ENCODE measurements at regions not wholly inside any gene's neighbourhood (a gene's known extent, or its start where the extent isn't known, plus 50 kb on each side); places are given as distances from the start of the nearest gene placed in this dataset.
"Not testable (repeated sequence)": the region's sequence is repeated elsewhere in the genome, so short reads cannot be mapped to it uniquely, and the experiment has no call there.

DNA sequence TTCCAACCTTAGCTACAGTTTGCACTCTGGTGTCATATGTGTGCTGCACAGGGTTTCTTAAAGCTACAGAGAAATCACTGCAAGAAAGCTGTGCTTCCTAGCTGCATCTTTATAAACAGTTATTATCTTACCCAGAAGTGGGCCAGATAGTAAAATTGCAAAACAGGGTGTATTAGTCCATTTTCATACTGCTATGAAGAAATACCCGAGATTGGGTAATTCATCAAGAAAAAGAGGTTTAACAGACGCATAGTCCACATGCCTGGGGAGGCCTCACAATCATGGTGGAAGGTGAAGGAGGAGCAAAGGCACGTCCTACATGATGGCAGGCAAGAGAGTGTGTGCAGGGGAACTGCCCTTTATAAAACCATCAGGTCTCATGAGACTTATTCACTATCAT is 92.6 kb upstream of the AGA start:
- H3K27me3 Mint-ChIP-seq; H3K4me3 Mint-ChIP-seq; H3K36me3 Mint-ChIP-seq (ENCODE audit: insufficient read depth); H3K27ac Mint-ChIP-seq (ENCODE audit: low read depth); H3K9me3 Mint-ChIP-seq; DNase-seq (ENCODE audit: low spot score in 2 of 2); ATAC-seq (replicated peaks; ENCODE audit: extremely low read depth, poor library complexity, severe bottlenecking); H3K4me1 Mint-ChIP-seq: not testable (repeated sequence)

DNA sequence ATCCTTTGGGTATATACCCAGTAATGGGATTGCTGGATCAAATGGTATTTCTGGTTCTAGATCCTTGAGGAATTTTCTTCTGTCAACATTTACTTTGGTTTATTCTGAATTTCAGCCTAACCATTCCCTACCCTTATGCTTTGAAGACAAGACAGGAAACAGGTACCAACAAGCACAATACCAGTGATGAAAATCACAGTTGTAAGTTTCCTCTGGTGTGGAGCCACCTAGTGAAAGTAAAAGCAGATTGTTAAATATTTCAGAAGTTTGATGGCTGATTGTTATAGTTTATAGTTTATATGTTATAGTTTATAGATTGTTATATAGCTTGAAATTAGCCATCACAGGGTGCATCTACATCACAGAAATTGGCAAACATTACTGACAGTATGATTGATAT is 104.5 kb upstream of the AGA start:
- DNase-seq (ENCODE audit: low spot score in 2 of 2) (no peak), ATAC-seq (replicated peaks; ENCODE audit: extremely low read depth, poor library complexity, severe bottlenecking) (no peak)
- no peaks in the 10 kb centered on the region for H3K27me3 Mint-ChIP-seq
- no peak overlapping the region for H3K27ac Mint-ChIP-seq (ENCODE audit: low read depth)
- H3K36me3 Mint-ChIP-seq (ENCODE audit: insufficient read depth) = no peaks in the 10 kb centered on the region
- no peaks in the 10 kb centered on the region for H3K4me1 Mint-ChIP-seq
- H3K9me3 Mint-ChIP-seq = no peaks in the 10 kb centered on the region
- no peak overlapping the region for H3K4me3 Mint-ChIP-seq

DNA sequence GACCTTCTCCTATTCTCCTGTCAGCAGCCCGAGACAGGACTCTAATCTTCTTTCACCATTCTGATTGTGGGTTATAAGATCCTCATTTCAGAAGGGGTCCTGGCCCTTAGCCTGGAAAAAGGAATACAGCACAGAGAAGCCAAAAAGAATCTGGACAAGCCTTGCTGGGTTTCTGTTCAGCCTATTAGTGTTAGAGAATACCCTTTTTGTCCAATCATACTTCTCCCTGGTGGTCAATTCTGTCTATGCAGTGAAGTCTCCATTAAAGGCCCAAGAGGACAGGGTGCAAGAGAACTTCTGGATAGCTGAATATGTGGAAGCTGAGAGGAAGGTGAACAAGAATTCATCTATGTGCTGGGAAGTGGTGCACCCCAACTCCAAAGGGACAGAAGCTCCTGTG is 105.7 kb upstream of the AGA start:
- H3K9me3 Mint-ChIP-seq = no peaks in the 10 kb centered on the region
- no peaks in the 10 kb centered on the region for H3K27me3 Mint-ChIP-seq
- H3K36me3 Mint-ChIP-seq (ENCODE audit: insufficient read depth) = no peaks in the 10 kb centered on the region
- no peak overlapping the region for H3K4me3 Mint-ChIP-seq
- H3K27ac Mint-ChIP-seq (ENCODE audit: low read depth) = no peak overlapping the region
- no peaks in the 10 kb centered on the region for H3K4me1 Mint-ChIP-seq
- DNase-seq (ENCODE audit: low spot score in 2 of 2) (no peak), ATAC-seq (replicated peaks; ENCODE audit: extremely low read depth, poor library complexity, severe bottlenecking) (no peak)

DNA sequence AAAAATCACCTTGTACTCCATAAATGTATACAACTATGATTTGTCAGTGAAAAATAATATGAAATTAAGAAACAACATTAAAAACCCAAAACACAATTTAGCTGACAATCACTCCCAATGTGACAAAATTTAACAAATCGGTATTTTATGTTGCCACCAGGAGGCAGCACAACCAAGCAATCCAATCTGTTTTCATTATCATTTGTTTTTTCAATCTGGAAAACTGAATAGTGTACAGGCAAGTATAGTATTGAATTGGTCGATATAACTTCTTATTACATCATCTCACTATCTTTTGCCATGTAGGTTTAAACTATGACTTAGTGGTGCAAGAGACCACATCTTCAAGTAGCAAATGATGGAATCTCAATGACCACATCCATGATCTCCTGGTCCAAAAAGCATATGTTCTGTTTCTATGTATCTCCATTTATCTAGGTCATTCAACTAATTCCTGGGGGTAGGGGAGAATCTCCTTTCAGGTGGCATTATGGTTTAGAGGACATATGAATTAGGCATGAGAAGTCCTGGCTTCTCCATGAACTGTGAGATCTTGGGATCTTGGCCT is 112.9 kb upstream of the AGA start:
- no peaks in the 10 kb centered on the region for H3K9me3 Mint-ChIP-seq
- no peaks in the 10 kb centered on the region for H3K4me1 Mint-ChIP-seq
- H3K4me3 Mint-ChIP-seq = no peak overlapping the region
- no peaks in the 10 kb centered on the region for H3K27me3 Mint-ChIP-seq
- no peak for ATAC-seq (replicated peaks; ENCODE audit: extremely low read depth, poor library complexity, severe bottlenecking)
- no peak for DNase-seq (ENCODE audit: low spot score in 2 of 2)
- no peak overlapping the region for H3K27ac Mint-ChIP-seq (ENCODE audit: low read depth)
- H3K36me3 Mint-ChIP-seq (ENCODE audit: insufficient read depth) = no peaks in the 10 kb centered on the region

DNA sequence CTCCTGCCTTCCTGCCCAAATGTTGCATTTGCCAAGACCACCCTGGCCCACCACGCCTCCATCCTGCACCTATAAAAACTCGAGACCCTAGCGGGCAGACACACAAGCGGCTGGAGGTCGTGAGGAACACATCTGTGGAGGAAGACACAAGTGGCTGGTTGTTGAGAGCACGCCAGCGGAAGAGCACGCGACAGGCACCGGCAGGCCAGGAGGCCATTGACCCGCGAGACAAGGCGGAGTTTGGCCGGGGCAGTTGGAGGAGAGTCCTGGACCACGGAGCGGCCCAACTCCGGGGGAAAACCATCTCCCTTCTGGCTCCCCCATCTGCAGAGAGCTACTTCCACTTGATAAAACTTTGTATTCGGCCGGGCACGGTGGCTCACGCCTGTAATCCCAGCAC is 115.2 kb upstream of the AGA start:
- no peak overlapping the region for H3K27ac Mint-ChIP-seq (ENCODE audit: low read depth)
- DNase-seq (ENCODE audit: low spot score in 2 of 2) (no peak), ATAC-seq (replicated peaks; ENCODE audit: extremely low read depth, poor library complexity, severe bottlenecking) (no peak)
- no peaks in the 10 kb centered on the region for H3K27me3 Mint-ChIP-seq
- no peak overlapping the region for H3K4me3 Mint-ChIP-seq
- no peaks in the 10 kb centered on the region for H3K36me3 Mint-ChIP-seq (ENCODE audit: insufficient read depth)
- H3K4me1 Mint-ChIP-seq = no peaks in the 10 kb centered on the region
- no peaks in the 10 kb centered on the region for H3K9me3 Mint-ChIP-seq

DNA sequence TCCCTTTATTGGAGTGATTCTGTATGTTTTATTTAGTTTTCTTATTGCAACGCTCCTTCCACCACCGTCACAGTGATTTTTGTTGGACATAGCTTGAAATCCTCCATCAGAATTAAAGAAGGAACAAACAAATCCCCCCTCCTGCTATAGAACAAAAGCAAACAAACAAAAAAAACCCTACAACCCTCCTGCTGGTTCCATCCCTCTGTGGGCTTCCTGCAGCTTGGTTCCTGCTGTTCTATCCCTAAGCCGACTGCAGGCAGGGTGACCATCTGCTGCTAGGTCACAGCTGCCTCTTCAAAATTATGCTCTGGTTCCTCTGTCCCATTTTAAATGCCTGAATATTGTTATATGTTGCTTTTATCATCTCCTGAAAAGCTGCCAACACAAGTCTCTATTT is 116.8 kb upstream of the AGA start:
- ATAC-seq (replicated peaks; ENCODE audit: extremely low read depth, poor library complexity, severe bottlenecking) (no peak), DNase-seq (ENCODE audit: low spot score in 2 of 2) (no peak)
- Mint-ChIP-seq H3K36me3 (ENCODE audit: insufficient read depth) (no peaks in the 10 kb centered on the region), H3K4me3 (no peak overlapping the region), H3K27me3 (no peaks in the 10 kb centered on the region), H3K4me1 (no peaks in the 10 kb centered on the region), H3K9me3 (no peaks in the 10 kb centered on the region), H3K27ac (ENCODE audit: low read depth) (no peak overlapping the region)

DNA sequence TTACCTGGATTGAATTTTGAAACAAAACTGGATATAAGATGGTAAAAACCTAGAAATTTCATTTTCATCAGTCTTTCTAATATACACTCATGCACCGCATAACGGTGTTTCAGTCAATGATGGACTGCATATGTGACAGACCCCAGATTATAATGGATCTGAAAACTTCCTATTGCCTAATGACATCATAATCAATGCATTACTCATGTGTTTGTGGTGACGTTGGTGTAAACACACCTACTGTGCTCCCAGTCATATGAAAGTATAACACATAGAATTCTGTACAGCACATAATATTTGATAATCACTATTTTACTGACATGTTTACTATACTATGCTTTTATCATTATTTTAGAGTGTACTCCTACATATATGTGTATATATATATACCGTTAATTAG is 119.9 kb upstream of the AGA start:
- no peak overlapping the region for H3K27ac Mint-ChIP-seq (ENCODE audit: low read depth)
- ATAC-seq (replicated peaks; ENCODE audit: extremely low read depth, poor library complexity, severe bottlenecking) (no peak), DNase-seq (ENCODE audit: low spot score in 2 of 2) (no peak)
- no peaks in the 10 kb centered on the region for H3K4me1 Mint-ChIP-seq
- H3K4me3 Mint-ChIP-seq = no peak overlapping the region
- H3K9me3 Mint-ChIP-seq = no peaks in the 10 kb centered on the region
- no peaks in the 10 kb centered on the region for H3K36me3 Mint-ChIP-seq (ENCODE audit: insufficient read depth)
- H3K27me3 Mint-ChIP-seq = no peaks in the 10 kb centered on the region

DNA sequence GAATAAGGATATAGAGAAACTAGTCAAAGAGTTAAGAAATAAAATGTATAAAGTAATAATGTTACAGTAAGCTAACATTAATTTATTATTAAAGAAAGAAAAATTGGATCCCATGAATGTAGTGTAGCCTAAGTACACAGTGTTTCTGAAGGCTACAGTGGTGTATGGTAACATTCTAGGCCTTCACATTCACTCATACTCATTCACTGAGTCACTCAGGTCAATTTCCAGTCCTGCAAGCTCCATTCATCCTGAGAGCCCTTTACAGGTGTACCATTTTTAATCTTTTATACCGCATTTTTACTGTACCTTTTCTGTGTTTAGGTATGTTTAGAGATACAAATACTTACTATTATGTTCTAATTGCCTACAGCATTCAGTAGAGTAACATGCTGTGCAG is 120.6 kb upstream of the AGA start:
- H3K27me3 Mint-ChIP-seq = no peaks in the 10 kb centered on the region
- H3K9me3 Mint-ChIP-seq = no peaks in the 10 kb centered on the region
- H3K4me3 Mint-ChIP-seq = no peak overlapping the region
- ATAC-seq (replicated peaks; ENCODE audit: extremely low read depth, poor library complexity, severe bottlenecking) (no peak), DNase-seq (ENCODE audit: low spot score in 2 of 2) (no peak)
- no peak overlapping the region for H3K27ac Mint-ChIP-seq (ENCODE audit: low read depth)
- no peaks in the 10 kb centered on the region for H3K36me3 Mint-ChIP-seq (ENCODE audit: insufficient read depth)
- H3K4me1 Mint-ChIP-seq = no peaks in the 10 kb centered on the region

DNA sequence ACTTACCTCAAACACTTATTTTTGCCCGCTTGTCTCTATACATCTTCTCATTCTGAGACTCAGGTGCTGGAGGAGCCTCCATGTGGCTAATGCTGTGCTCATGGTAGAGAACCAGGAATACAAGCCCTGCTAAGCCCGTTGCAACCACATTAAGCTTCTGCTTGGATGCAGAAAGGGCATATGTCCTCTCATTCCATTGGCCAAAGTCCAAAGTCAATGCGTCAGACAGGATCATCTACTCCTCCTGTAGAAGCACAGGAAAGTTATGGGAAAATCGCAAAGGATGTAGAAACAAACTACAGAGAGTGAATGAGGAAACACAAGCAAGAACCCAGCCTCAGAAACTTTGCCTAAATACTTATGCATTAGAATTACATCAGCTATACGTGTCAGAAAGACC is 124.5 kb upstream of the AGA start:
- Mint-ChIP-seq H3K27ac (ENCODE audit: low read depth) (no peak overlapping the region), H3K4me1 (no peaks in the 10 kb centered on the region)
- no peak for DNase-seq (ENCODE audit: low spot score in 2 of 2)

DNA sequence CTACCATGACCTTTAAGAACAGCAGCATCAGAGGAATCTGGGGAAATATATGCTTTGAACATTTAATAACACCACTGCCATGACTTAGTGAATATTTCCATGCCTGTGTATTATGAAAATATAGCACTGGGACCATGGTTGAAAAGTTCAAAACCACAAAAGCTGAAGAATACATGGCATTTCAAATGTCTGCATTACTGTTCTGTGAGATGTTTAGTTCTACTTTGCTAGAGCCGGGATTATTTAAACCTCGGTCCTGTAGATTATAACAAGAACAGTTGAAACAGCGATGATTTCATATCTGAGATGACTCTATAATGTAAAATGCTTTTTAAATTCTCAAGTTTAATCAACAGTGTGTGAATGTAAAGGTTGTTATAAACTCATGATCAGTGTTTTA is 126.7 kb upstream of the AGA start:
- peaks cover 1% of the 10 kb centered on the region for H3K36me3 Mint-ChIP-seq (ENCODE audit: insufficient read depth)
- H3K27ac Mint-ChIP-seq (ENCODE audit: low read depth) = no peak overlapping the region
- H3K27me3 Mint-ChIP-seq = no peaks in the 10 kb centered on the region
- no peaks in the 10 kb centered on the region for H3K9me3 Mint-ChIP-seq
- H3K4me1 Mint-ChIP-seq = no peaks in the 10 kb centered on the region
- no peak overlapping the region for H3K4me3 Mint-ChIP-seq
- DNase-seq (ENCODE audit: low spot score in 2 of 2) (no peak), ATAC-seq (replicated peaks; ENCODE audit: extremely low read depth, poor library complexity, severe bottlenecking) (no peak)

More for the DNA sequence above, 124.5 kb upstream of the AGA start:
- H3K36me3 Mint-ChIP-seq (ENCODE audit: insufficient read depth) = no peaks in the 10 kb centered on the region
- H3K4me3 Mint-ChIP-seq = no peak overlapping the region
- no peaks in the 10 kb centered on the region for H3K27me3 Mint-ChIP-seq
- H3K9me3 Mint-ChIP-seq = no peaks in the 10 kb centered on the region
- ATAC-seq (replicated peaks; ENCODE audit: extremely low read depth, poor library complexity, severe bottlenecking) = no peak

DNA sequence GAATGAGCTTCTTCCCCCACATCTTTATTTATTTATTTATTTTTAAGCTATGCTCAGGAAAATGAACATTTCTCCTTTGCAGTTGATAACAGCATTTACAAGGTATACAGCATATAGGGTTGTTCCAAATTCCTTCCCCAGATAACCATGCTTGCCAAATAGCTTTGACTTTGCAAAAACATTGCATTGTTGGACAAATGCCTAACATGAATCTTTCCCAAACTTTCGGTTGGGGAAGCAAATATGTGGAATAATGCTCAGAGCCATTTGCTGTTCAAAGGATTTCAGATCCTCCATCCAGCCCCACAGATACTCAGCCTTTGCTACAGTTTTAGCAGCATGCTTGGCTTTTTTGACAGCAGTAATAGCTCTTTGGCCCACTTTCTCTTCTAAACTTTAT is 127.2 kb upstream of the AGA start:
- no peak overlapping the region for H3K4me3 Mint-ChIP-seq
- no peaks in the 10 kb centered on the region for H3K27me3 Mint-ChIP-seq
- H3K4me1 Mint-ChIP-seq = no peaks in the 10 kb centered on the region
- peaks cover 1% of the 10 kb centered on the region for H3K36me3 Mint-ChIP-seq (ENCODE audit: insufficient read depth)
- no peaks in the 10 kb centered on the region for H3K9me3 Mint-ChIP-seq
- ATAC-seq (replicated peaks; ENCODE audit: extremely low read depth, poor library complexity, severe bottlenecking) (no peak), DNase-seq (ENCODE audit: low spot score in 2 of 2) (no peak)
- H3K27ac Mint-ChIP-seq (ENCODE audit: low read depth) = no peak overlapping the region

DNA sequence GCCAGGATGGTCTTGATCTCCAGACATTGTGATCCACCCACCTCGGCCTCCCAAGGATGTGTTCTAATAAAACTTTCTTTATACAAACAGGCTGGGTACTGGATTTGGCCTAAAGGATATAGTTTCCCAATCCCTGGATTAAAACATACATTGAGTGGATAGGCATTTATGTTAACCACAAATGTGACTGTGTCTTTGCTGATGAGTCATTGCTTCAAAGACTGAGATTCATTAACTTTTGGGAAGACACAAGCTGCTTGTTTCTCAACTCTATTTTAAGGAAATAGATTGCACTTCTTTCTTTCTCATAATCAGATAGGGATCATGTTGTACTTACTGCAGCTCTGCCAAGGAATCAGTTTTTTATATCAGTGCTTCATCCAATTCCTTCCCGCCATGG is 131.3 kb upstream of the AGA start:
- ATAC-seq (replicated peaks; ENCODE audit: extremely low read depth, poor library complexity, severe bottlenecking) (no peak), DNase-seq (ENCODE audit: low spot score in 2 of 2) (no peak)
- Mint-ChIP-seq H3K9me3 (no peaks in the 10 kb centered on the region), H3K27me3 (peaks cover 9% of the 10 kb centered on the region), H3K4me3 (no peak overlapping the region), H3K36me3 (ENCODE audit: insufficient read depth) (peaks cover 1% of the 10 kb centered on the region), H3K4me1 (no peaks in the 10 kb centered on the region), H3K27ac (ENCODE audit: low read depth) (no peak overlapping the region)

DNA sequence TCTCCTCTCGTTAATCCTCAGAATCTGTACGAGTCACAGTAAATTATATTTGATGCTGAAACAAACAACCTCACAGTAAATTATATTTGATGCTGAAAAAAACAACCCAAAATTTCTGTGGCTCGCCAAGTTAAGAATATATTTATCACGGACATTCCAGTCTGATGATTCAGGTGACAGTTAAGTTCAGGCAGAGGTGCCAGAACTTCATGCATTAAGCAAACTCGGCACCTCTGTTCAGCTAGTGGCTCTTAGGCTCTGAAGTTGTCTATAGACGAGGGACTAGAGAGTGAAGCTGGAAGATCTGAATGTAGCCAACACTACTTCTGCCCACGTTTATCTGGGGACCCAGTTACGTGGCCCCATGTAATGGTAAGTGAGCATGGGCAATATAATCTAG is 132.2 kb upstream of the AGA start:
- H3K36me3 Mint-ChIP-seq (ENCODE audit: insufficient read depth) = peaks cover 1% of the 10 kb centered on the region
- H3K9me3 Mint-ChIP-seq = no peaks in the 10 kb centered on the region
- H3K4me3 Mint-ChIP-seq = no peak overlapping the region
- peaks cover 9% of the 10 kb centered on the region for H3K27me3 Mint-ChIP-seq
- ATAC-seq (replicated peaks; ENCODE audit: extremely low read depth, poor library complexity, severe bottlenecking) (no peak), DNase-seq (ENCODE audit: low spot score in 2 of 2) (no peak)
- no peak overlapping the region for H3K27ac Mint-ChIP-seq (ENCODE audit: low read depth)
- H3K4me1 Mint-ChIP-seq = no peaks in the 10 kb centered on the region

DNA sequence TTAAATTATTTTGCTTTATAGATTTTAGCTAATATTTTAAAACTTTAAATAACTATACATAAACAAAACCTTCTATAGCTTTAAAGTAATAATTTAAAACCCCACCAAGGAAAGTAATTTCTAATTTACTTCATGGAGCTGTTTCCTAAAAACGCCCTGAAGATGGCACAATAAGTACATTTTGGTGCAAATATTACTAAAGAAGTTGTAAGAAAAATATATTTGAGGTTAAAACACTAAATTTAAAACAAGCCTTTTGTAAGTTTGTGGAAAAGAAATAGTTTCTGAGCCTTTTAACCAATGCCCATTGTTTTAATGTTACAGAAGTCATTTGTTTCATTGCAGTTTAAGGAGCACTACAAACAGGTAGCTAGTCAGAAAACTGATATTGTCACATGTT is 137.4 kb upstream of the AGA start:
- DNase-seq (ENCODE audit: low spot score in 2 of 2) (no peak), ATAC-seq (replicated peaks; ENCODE audit: extremely low read depth, poor library complexity, severe bottlenecking) (no peak)
- Mint-ChIP-seq H3K9me3 (no peaks in the 10 kb centered on the region), H3K4me1 (no peaks in the 10 kb centered on the region), H3K27ac (ENCODE audit: low read depth) (no peak overlapping the region), H3K27me3 (peaks cover 9% of the 10 kb centered on the region), H3K36me3 (ENCODE audit: insufficient read depth) (no peaks in the 10 kb centered on the region), H3K4me3 (no peak overlapping the region)

Data from central memory CD8-positive, alpha-beta T cell (primary cell).